ENCODE measurements at regions not wholly inside any gene's neighbourhood (a gene's known extent, or its start where the extent isn't known, plus 50 kb on each side); places are given as distances from the start of the nearest gene placed in this dataset.

GRCh38 chr7:28355635-28356319 is 56.5 kb upstream of the CREB5 start:
- DNase-seq, result no peak
- Histone ChIP-seq H2BK15ac (ENCODE audit: low read depth, low read length) (peak overlapping the region; percentile 70; the same call in 1 of the 3 replicates), H4K20me1 (ENCODE audit: insufficient read depth, low read length) (no peaks in the 10 kb centered on the region), H3K18ac (ENCODE audit: low read depth, low read length) (peak overlapping the region; percentile 57; the same call in 1 of the 2 replicates), H2BK120ac (ENCODE audit: low read depth, low read length) (peak overlapping the region; percentile 6; the same call in 1 of the 2 replicates), H3K4me2 (ENCODE audit: low read depth, low read length) (no peak overlapping the region), H3K36me3 (ENCODE audit: control insufficient read depth, insufficient read depth, low read length) (no peaks in the 10 kb centered on the region), H2AK9ac (replicated peaks; ENCODE audit: low read depth, low read length, poor library complexity) (no peak overlapping the region), H3K14ac (replicated peaks; ENCODE audit: low read depth, low read length) (peak overlapping the region; percentile 43; the same call in 1 of the 2 replicates), H3K79me1 (ENCODE audit: low read depth in 1 of 2, low read length in 2 of 2) (no peaks in the 10 kb centered on the region), H3K27me3 (ENCODE audit: control insufficient read depth, insufficient read depth, low read length) (no peaks in the 10 kb centered on the region; the same call in 1 of the 2 replicates), H3K27ac (ENCODE audit: insufficient read depth, low read length) (no peak overlapping the region), H2AK5ac (ENCODE audit: low read depth, low read length) (peak overlapping the region; percentile 82), H3K9me1 (ENCODE audit: insufficient read depth, low read length) (peaks cover 8% of the 10 kb centered on the region), H3K4me3 (ENCODE audit: insufficient read depth, low read depth, low read length) (no peak overlapping the region), H3K4ac (ENCODE audit: low read depth, low read length) (no peak overlapping the region), H3K56ac (ENCODE audit: extremely low read depth, insufficient read depth, low read length) (no peak overlapping the region), H2BK20ac (ENCODE audit: low read depth, low read length) (no peak overlapping the region), H4K8ac (ENCODE audit: low read depth in 2 of 2, low read length in 2 of 2) (no peak overlapping the region), H3K23ac (ENCODE audit: low read depth, low read length) (no peak overlapping the region), H3K4me1 (ENCODE audit: control insufficient read depth, insufficient read depth, low read length) (peaks cover 9% of the 10 kb centered on the region), H2AFZ (replicated peaks; ENCODE audit: low read length, poor library complexity) (no peak overlapping the region), H4K91ac (ENCODE audit: insufficient read depth, low read depth, low read length) (no peak overlapping the region; the same call in 1 of the 2 replicates), H4K5ac (ENCODE audit: low read depth, low read length) (no peak overlapping the region; the same call in 1 of the 2 replicates), H2BK5ac (ENCODE audit: low read depth, low read length, poor library complexity, severe bottlenecking) (no peak overlapping the region), H3K9me3 (ENCODE audit: control insufficient read depth, insufficient read depth, low read length) (no peaks in the 10 kb centered on the region), H3K9ac (ENCODE audit: low read depth, low read length) (no peak overlapping the region)
- ChIA-PET POLR2A (ENCODE audit: unreplicated experiment) (no interaction called here), CTCF (interaction anchor here (0.5 kb wide), 1 partner anchor 1647 kb away, joined by 5 read pairs; no protein-coding TSS in a partner anchor)
- in situ Hi-C loops (cut with MboI; ENCODE audit: low sequenced_read_pairs) (no loop called here), dilution Hi-C loops (cut with HindIII; ENCODE audit: low sequenced_read_pairs, unreplicated experiment) (no loop called here), intact Hi-C loops (cut with micrococcal nuclease) (no loop called here)
- no peak for ATAC-seq (ENCODE audit: low read depth)
- no TSS peak for BruUV-seq (replicated peaks)
- no peak for TF ChIP-seq RAD21 (IDR thresholded peaks at IDR 0.05; ENCODE audit: low read length)
- TF ChIP-seq BHLHE40 (IDR thresholded peaks at IDR 0.05; ENCODE audit: low read depth, low read length), result no peak
- no peak for TF ChIP-seq ELK1 (IDR thresholded peaks at IDR 0.05; ENCODE audit: borderline replicate concordance, low read depth, low read length)
- TF ChIP-seq CTCF (conservative IDR thresholded peaks at IDR 0.05; ENCODE audit: low read depth, low read length), result no peak
- no peak for TF ChIP-seq CEBPB (IDR thresholded peaks at IDR 0.05; ENCODE audit: low read depth, low read length)
- TF ChIP-seq MAFK (IDR thresholded peaks at IDR 0.05; ENCODE audit: low read depth, low read length), result no peak
- TF ChIP-seq MXI1 (IDR thresholded peaks at IDR 0.05; ENCODE audit: borderline replicate concordance, low read depth, low read length), result no peak
- TF ChIP-seq FOS (IDR thresholded peaks at IDR 0.05; ENCODE audit: low read depth, low read length), result no peak
- TF ChIP-seq CHD1 (IDR thresholded peaks at IDR 0.05; ENCODE audit: low read depth, low read length), result no peak
- TF ChIP-seq USF2 (IDR thresholded peaks at IDR 0.05; ENCODE audit: low read depth, low read length), result no peak
- no peak for TF ChIP-seq POLR2A (IDR thresholded peaks at IDR 0.05; ENCODE audit: low read depth, low read length)
- no peak for TF ChIP-seq SMC3 (IDR thresholded peaks at IDR 0.05; ENCODE audit: low read depth, low read length)
- no peak for TF ChIP-seq RFX5 (IDR thresholded peaks at IDR 0.05; ENCODE audit: low read depth, low read length)
- TF ChIP-seq NFE2L2 (IDR thresholded peaks at IDR 0.05; ENCODE audit: low read depth, low read length), result no peak
- TF ChIP-seq MAZ (IDR thresholded peaks at IDR 0.05; ENCODE audit: borderline replicate concordance, low read depth, low read length), result no peak
- no peak for TF ChIP-seq RCOR1 (IDR thresholded peaks at IDR 0.05; ENCODE audit: insufficient replicate concordance, low read length)
- WGBS, 2 experiments (ENCODE audit: extremely low coverage in 2 of 2, insufficient read length in 1 of 2), result 88% methylated on average over 5 of the region's 16 CpGs; no CpG with 5 or more reads in 1 of the 2 experiments

Data from IMR-90 (cell line).